ENCODE measurements at regions not wholly inside any gene's neighbourhood (a gene's known extent, or its start where the extent isn't known, plus 50 kb on each side); places are given as distances from the start of the nearest gene placed in this dataset.
"Not testable (repeated sequence)": the region's sequence is repeated elsewhere in the genome, so short reads cannot be mapped to it uniquely, and the experiment has no call there.

DNA sequence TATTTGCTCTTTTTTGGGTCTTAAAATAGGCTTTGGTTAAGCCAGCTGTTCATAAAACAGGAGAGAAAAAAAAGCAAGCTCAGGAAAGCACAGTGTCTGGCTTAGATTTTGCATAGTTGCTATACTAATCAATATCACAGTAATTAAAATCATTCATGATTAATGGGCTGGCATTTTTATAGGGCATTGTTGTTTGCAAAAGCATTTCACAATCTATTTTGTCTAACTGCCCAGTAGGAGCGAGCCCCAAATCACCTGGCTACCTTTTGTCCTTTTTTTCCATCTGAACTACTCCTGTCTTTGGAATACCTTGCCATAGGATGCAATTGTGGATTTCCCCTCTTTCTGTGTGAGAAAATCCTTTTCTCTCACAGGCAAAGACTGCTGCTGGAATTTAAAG is 619.8 kb downstream of the JRKL start (continued):
- TF ChIP-seq JUNB (IDR thresholded peaks at IDR 0.05; ENCODE audit: unreplicated experiment) (no peak), ETS1 (IDR thresholded peaks at IDR 0.05) (no peak), ZNF114 (CRISPR knock-in tag; IDR thresholded peaks at IDR 0.05) (no peak), STAT1 (IDR thresholded peaks at IDR 0.05; ENCODE audit: unreplicated experiment) (no peak), EZH2phosphoT487 (IDR thresholded peaks at IDR 0.05; ENCODE audit: unreplicated experiment) (no peak)

GRCh38 chr11:97010997-97011396 is 621.2 kb downstream of the JRKL start:
- not testable (repeated sequence) for H3K27me3 Mint-ChIP-seq (ENCODE audit: insufficient read depth, low read depth, poor library complexity); H3K36me3 Mint-ChIP-seq (ENCODE audit: low read depth); H3K27ac ChIP-seq (ENCODE audit: low read depth); H3K36me3 ChIP-seq (ENCODE audit: insufficient read depth); H3K4me3 ChIP-seq; ATAC-seq; H2AFZ ChIP-seq; H3K4me1 ChIP-seq (ENCODE audit: insufficient read depth); H3K4me1 Mint-ChIP-seq; H3K79me2 ChIP-seq (replicated peaks; ENCODE audit: insufficient read depth); H3K9me3 Mint-ChIP-seq; H3K27ac Mint-ChIP-seq; H3K4me3 Mint-ChIP-seq; H4K20me1 ChIP-seq (replicated peaks; ENCODE audit: insufficient read depth); DNase-seq (ENCODE audit: low spot score); H3F3A ChIP-seq (replicated peaks; ENCODE audit: low read depth); H3K9me2 ChIP-seq (ENCODE audit: insufficient read depth); H3K4me2 ChIP-seq; H3K27me3 ChIP-seq (ENCODE audit: insufficient read depth)

DNA sequence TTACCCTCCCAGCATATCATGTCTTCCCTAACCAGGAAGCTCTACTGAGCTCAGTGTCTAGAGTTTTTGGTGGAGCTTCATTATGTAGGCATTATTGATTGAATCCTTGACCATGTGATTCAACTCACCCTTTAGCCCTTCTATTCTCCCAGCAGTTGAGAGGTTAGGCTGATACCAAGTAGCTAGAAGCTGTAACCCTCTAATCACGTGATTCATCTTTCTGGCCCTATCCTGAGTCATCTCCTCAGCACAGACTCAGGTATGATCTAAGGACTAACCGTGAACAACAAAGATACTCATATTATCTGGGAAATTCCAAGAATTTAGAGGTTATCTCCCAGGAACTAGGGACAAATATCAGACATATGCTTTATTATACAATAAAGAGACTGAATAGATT is 625.5 kb downstream of the JRKL start:
- no peak for DNase-seq (ENCODE audit: low spot score)
- H3K4me2 ChIP-seq = no peak overlapping the region
- H4K20me1 ChIP-seq (replicated peaks; ENCODE audit: insufficient read depth) = no peaks in the 10 kb centered on the region
- H3K36me3 ChIP-seq (ENCODE audit: insufficient read depth) = no peaks in the 10 kb centered on the region
- H3K4me3 ChIP-seq = no peak overlapping the region
- no peak overlapping the region for H3K27ac ChIP-seq (ENCODE audit: low read depth)
- TF ChIP-seq, protein P1, sequence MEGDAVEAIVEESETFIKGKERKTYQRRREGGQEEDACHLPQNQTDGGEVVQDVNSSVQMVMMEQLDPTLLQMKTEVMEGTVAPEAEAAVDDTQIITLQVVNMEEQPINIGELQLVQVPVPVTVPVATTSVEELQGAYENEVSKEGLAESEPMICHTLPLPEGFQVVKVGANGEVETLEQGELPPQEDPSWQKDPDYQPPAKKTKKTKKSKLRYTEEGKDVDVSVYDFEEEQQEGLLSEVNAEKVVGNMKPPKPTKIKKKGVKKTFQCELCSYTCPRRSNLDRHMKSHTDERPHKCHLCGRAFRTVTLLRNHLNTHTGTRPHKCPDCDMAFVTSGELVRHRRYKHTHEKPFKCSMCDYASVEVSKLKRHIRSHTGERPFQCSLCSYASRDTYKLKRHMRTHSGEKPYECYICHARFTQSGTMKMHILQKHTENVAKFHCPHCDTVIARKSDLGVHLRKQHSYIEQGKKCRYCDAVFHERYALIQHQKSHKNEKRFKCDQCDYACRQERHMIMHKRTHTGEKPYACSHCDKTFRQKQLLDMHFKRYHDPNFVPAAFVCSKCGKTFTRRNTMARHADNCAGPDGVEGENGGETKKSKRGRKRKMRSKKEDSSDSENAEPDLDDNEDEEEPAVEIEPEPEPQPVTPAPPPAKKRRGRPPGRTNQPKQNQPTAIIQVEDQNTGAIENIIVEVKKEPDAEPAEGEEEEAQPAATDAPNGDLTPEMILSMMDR (conservative IDR thresholded peaks at IDR 0.05; ENCODE audit: low read depth in 2 of 2) = no peak
- no peak for TF ChIP-seq ETS1 (IDR thresholded peaks at IDR 0.05)
- no peak for TF ChIP-seq EZH2 (IDR thresholded peaks at IDR 0.05; ENCODE audit: low read depth, unreplicated experiment)
- TF ChIP-seq CREB1 (CRISPR knock-in tag; IDR thresholded peaks at IDR 0.05; ENCODE audit: low read depth) = no peak
- TF ChIP-seq EZH2phosphoT487 (IDR thresholded peaks at IDR 0.05; ENCODE audit: unreplicated experiment) = no peak
- TF ChIP-seq NANOG (IDR thresholded peaks at IDR 0.05; ENCODE audit: borderline replicate concordance) = no peak
- TF ChIP-seq ZNF462 (CRISPR knock-in tag; IDR thresholded peaks at IDR 0.05) = no peak
- TF ChIP-seq STAT1 (IDR thresholded peaks at IDR 0.05; ENCODE audit: unreplicated experiment) = no peak
- H2AFZ ChIP-seq = no peak overlapping the region
- ATAC-seq = no peak
- no peaks in the 10 kb centered on the region for H3K36me3 Mint-ChIP-seq (ENCODE audit: low read depth)
- no peaks in the 10 kb centered on the region for H3K4me1 Mint-ChIP-seq
- H3K4me1 ChIP-seq (ENCODE audit: insufficient read depth) = no peaks in the 10 kb centered on the region
- H3F3A ChIP-seq (replicated peaks; ENCODE audit: low read depth) = no peaks in the 10 kb centered on the region
- no peak overlapping the region for H3K4me3 Mint-ChIP-seq
- no peaks in the 10 kb centered on the region for H3K79me2 ChIP-seq (replicated peaks; ENCODE audit: insufficient read depth)
- H3K9me3 Mint-ChIP-seq = peaks cover 6% of the 10 kb centered on the region; the same call in 2 of the 3 replicates
- no peaks in the 10 kb centered on the region for H3K27me3 Mint-ChIP-seq (ENCODE audit: insufficient read depth, low read depth, poor library complexity)
- no peak overlapping the region for H3K27ac Mint-ChIP-seq
- no peaks in the 10 kb centered on the region for H3K9me2 ChIP-seq (ENCODE audit: insufficient read depth)
- no peaks in the 10 kb centered on the region for H3K27me3 ChIP-seq (ENCODE audit: insufficient read depth)

Data from GM23338 (cell line).